NCI-H1436 (cell line): ENCODE measurements at regions not wholly inside any gene's neighbourhood (a gene's known extent, or its start where the extent isn't known, plus 50 kb on each side); places are given as distances from the start of the nearest gene placed in this dataset.
"Not testable (repeated sequence)": the region's sequence is repeated elsewhere in the genome, so short reads cannot be mapped to it uniquely, and the experiment has no call there.

ENCODE experiments used
- DNase-seq: peaks from one replicate; lab custom pipeline; 2025; lab: John Stamatoyannopoulos, UW

DNA sequence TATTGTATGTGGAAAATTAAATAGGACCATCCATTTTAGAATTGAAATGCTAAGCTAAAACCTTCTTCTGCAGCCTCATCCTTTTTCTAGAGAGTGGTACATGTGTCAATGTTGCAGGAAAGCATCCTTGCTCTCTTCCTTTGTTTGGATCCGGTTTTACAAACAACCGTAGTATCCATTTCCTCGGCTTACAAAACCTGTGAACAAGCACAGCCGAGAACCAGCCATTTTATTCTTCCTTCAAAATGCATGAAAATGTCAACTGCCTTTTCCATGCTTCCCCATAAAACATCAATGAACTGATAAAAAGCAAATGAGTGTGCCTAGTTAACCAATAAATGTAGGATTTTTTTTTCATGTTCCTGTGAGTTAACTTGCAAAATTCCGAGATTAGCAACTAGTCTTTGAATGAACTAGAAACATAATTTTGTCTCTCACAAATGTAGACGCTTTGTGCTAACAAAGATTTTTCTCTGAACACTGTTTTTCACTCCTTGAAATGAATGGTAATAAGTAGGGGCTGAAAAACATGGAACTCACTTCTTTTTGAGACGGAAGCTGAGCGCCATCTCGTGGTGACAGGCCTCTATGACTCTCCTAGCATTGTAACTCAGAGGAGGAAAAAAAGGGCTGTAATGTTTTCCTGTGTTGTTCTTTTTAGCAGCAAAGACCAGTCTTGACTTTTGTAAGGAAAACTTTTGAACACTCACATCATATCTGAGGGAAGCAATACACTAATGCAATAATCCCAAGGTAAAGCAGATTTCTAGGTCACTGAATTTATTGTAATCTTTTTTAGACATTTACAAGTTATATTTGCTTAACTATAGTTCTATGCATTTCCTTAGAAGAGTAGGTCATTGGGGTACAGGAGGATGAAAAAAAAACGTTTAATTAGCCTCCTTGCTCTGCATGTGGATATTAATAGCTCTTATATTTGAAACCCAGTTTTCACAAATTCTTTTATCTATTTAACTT, 157.4 kb upstream of the FOXG1 start:
- peak; percentile 47 for DNase-seq

DNA sequence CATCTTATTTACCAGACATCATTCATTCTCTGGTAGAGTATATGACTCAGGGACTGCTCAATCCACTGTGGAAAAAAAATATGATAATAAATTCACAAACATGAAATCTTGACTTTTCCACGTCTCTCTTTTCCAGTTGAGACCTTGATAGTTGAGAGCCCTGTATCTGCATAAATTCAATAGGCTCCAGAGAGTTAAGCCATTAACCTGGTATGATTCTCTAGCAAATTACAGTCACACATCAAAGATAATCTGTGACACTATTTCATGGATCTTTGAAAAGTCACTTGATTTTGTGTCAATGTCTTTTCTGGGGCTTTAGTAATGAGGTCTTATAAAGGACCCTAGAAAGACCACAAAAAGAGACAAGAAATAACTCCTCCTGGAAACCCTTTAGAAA, 154.2 kb upstream of the FOXG1 start:
- no peak for DNase-seq

DNA sequence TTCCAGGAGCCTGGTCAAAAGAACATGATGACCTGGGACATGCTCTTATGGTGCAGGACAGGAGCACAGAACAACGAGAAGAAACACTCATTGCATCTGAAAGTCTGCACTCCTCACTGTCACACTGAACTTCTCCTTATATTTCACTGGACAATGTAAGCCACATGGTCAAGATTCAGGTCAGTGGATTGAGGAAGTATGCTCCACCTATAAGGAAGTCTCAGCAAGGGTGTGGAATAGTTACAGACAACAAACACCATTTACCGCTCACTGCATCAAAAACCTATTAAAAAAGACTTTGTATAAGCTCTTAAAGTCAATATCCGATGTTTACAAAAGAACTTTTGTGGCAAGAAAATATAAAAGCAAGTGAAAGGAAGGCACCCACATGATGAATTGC, 153.1 kb upstream of the FOXG1 start:
- DNase-seq = no peak

DNA sequence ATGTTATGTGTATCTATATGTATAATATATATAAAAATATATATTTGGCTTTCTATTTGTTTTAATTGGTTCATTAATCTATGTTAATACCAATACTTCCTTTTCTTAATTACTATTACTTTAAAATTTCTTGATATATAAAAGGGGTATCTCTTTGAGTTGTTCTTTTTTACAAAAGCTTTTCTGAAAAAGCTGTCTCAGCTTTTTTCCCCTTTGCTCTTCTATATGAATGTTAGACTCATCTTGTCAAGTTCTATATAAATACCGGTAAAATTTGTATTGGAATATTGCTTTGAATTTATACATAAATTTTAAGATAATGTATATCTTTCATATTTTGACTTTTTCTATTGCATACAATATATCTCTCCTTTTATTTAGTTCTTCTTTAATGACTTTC, 139.8 kb upstream of the FOXG1 start:
- DNase-seq = no peak

DNA sequence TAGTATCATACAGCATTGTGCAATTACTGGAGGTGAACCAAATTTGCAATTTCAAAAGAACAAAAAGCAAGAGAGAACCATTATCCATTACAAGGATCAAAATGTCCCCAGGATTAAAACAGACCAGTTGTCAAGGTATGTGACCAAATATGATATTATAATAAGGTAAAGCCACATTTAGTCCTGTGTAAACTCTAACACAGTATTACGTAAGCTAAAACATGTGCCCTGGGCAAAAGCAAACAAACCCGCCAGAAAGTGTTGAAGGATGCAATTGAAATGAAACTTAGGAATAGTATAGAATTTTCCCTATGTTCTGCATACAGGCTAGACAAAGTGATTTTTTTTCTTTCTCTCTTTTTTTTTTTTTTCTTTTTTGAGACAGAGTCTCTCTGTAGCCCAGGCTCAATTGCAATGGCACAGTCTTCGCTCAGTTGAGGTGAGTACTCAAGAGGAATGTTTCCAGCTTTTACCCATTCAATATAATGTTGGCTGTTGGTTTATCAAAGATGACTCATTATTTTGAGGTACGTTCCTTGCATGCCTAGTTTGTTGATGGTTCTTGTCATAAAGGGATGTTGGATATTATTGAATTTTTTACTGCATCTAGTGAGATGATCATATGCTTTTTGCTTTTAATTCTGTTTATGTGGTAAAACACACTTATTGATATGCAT, 137.1 kb upstream of the FOXG1 start:
- no peak for DNase-seq

DNA sequence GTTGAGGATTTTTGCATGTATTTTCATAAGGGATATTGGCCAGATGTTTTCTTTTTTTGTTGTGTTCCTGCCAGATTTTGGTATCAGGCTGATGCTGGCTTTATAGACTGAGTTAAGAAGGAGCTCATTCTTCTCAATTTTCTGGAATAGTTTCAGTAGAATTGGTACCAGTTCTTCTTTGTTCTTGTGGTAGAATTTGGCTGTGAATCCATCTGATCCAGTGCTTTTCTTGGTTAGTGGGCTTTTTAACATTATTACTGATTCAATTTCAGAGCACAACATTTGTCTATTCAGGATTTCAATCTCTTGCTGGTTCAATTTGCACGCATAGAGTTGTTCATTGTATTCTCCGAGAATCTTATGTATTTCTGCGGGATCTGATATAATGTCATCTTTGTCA, 136.5 kb upstream of the FOXG1 start:
- no peak for DNase-seq

DNA sequence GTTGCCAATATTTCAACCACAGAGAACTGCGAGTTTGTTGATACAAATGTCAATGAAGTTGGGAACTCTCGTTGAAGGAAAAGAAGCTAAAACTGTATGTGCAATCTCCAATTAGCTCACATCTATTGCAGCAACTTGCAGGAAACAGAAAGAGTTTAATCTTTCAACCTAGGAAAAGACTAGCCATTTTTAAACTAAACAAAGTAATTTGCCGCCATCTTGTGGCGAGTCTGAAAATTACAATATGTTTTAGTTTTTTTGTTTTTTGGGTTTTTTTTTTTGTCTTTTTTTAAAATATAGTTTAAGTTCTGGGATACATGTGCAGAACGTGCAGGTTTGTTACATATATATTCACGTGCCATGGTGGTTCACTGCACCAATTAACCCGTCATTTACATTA, 131.2 kb upstream of the FOXG1 start:
- DNase-seq = no peak

DNA sequence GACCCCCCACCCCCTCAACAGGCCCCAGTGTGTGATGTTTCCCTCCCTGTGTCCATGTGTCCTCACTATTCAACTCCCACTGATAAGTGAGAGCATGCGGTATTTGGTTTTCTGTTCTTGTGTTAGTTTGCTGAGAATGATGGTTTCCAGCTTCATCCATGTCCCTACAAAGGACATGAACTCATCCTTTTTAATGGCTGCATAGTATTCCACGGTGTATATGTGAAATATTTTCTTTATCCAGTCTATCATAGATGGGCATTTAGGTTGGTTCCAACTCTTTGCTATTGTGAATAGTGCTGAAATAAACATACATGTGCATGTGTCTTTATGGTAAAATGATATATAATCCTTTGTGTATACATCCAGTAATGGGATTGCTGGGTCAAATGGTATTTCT, 130.8 kb upstream of the FOXG1 start:
- DNase-seq = not testable (repeated sequence)

DNA sequence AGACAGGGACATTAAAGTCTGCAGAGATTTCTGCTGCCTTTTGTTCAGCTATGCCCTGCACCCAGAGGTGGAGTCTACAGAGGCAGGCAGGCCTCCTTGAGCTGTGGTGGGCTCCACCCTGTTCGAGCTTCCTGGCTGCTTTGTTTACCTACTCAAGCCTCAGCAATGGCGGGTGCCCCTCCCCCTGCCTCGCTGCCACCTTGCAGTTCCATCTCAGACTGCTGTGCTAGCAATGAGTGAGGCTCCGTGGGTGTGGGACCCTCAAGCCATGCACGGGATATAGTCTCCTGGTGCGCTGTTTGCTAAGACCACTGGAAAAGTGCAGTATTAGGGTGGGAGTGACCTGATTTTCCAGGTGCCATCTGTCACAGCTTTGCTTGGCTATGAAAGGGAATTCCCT, 125.4 kb upstream of the FOXG1 start:
- not testable (repeated sequence) for DNase-seq

DNA sequence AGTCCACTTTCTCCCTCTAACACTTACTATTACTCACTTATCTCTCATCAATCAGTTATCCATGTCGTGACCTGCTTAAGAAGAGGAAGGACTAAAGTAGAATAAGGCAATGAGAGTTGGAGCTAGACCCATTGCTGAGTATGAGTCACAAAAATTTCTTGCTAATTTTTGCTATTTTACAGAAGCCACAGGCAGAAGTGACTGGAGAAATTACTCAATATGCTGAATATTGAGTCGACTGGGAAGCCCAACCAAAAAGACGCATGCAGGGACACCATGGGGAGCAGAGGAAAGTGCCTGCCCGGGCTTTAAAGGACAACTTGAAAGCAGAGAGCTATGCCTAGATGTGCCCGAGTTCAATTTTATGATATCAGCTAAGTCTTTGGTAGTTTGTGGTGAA, 115.4 kb upstream of the FOXG1 start:
- DNase-seq = no peak

DNA sequence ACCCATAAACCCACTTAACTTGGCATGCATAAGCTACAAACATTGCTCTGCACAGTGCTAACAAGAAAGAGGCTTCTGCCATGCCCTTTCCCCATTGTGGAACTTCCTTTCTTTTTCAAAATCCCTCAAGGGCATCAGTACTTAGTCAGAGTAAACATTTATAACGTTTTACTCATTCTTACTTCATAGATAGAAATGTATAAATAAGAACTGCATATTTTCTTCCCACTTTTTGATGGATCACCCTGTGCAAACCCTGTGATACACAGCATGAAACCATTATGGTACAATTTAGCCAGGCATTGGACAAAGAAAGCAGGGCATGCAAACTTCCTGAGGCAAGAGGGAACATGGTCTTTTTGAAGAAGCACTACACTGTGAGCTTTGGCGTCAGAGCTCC, 113.8 kb upstream of the FOXG1 start:
- no peak for DNase-seq

DNA sequence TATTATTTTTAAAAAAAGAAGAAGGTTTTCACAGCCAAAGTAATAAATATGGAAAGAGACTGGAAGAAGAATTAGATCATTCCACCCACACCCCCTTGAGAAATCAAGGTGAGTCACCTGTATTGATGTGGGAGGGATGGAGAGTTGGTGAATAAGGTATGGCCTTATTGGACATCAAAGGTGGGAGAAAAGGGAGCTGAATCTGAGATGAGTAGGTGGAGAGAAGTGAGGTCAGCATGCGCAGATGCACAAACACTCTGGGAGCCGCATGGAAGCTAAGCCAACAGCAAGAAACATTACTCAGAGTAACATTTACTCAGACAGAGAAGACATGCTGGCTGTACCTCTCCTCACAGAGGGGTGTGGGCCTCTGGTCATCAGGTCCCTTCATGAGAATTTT, 113.1 kb upstream of the FOXG1 start:
- no peak for DNase-seq

DNA sequence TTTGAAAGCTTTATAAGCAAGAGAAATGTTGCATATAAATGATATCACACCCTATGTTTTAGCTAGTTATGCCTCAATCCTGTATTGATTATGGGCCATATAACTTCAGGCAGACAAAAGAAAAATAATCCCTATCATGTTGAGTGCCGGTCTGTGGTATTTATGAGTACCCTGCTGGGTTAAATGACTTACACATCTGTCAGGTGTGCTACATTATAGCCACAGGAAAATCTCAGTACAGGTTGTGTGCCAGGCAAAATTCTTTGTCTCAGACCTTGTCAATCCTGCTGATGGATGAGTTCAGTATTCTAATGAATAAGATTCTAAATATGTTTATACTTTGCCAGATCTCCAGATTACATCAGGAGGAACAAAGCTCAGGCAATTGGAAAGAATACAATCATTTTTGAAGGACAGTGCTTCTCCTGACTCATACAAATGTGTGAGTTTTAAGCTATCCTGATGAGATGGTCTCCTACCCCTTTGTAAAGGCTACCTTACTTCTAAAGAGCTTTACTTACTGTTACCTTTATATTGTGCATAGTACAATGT, 109.8 kb upstream of the FOXG1 start:
- DNase-seq = no peak

DNA sequence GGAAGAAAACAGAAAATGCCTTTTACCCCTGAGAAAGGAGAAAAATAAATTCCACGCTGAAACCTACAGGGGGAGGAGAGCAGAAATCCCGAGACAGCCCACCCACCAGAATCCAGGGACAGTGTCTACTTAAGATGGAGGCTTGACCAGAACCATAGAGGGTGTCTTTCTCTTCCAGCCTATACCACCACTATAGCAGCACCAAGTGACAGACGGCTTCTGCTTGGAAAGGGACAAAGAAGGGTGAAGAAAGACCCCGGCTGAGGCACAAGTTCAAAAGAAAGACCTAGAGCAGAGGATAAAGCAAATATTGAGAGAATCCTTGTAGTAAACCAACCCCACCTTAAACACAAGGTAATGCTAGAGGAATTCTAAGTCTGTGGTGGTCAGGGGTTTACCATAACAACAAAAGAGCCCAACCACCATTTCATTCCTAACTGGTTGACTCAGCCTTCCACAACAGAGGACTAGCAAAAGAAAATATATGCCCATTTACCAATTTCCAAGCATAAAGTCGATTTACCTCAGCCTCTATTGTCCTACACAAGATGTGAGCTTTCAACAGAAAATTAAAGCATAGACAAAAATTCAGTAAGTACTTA, 105.3 kb upstream of the FOXG1 start:
- DNase-seq = no peak

DNA sequence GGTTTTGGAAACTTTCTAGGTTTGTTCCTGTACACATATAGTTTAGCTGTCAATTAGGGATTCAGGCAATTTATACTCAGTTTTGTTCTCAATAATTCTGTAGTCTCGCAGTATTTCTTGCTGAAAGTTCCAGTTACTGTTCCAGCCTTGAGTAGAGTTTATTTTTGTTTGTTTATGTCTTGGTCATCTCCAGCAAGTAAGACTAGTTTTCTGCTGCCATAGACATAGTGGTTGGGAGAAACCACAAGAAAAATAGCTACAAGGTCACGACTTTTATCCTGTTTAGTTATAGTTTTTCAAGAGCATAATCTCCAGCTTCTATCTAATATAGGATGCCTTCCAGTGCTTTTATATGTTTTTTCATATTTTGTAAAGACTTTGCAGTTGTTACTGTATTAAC, 99.6 kb upstream of the FOXG1 start:
- no peak for DNase-seq

DNA sequence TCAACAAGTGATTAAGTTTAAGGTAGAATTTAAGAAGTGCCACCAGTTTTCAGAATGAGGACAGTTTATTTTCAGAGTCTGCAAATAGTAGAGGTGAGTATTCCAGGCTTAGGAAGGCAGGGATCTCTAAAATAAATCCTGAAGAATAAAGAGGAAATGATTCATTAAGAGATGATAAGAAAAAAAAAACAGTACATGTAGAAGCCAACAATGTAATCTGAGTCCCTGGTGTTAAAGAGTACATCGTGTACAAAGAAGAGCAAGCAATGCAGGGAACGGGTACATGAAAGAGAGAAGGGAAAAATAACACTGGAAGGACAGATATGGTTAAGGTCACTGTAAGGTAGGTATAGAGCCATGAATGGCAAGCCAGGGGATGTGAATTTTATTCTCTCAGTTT, 95.2 kb upstream of the FOXG1 start:
- no peak for DNase-seq

DNA sequence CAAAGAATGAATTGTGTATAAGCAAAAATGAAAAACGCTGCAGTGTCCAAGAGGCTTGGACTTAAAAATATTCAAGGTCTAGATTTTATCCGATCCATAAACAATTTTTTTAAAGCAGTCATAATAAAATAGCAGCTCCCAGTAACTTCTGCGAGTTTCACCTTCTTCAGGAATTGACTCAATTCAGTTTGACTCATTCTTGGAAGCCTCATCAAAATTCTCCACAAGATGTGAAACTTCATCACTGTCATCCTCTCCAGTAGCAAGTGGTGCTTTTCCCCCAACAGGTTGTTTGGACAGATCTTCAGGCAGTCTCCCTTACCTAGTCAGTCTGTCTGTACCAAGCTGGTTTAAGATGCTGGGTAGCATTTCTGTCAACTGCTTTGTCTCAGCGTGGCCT, 93.5 kb upstream of the FOXG1 start:
- no peak for DNase-seq

DNA sequence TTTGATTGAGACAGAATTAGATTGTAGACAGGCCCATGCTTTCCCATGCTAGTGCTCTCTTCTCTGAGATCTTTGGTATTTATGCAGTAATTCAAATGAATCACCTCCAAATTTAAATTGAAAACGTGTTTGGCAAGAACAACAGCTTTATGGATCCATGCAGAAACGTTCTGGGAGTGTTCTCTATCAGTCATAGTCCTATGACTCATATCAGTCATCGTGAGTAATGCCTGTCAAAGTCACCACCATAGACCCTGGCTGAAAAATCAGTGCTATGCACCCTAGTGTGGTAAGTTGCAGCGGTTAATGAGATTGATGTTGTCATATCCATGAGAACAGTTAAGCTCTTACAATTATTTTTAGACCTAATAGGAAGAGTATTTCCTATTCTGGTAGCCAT, 90.1 kb upstream of the FOXG1 start:
- DNase-seq = no peak

DNA sequence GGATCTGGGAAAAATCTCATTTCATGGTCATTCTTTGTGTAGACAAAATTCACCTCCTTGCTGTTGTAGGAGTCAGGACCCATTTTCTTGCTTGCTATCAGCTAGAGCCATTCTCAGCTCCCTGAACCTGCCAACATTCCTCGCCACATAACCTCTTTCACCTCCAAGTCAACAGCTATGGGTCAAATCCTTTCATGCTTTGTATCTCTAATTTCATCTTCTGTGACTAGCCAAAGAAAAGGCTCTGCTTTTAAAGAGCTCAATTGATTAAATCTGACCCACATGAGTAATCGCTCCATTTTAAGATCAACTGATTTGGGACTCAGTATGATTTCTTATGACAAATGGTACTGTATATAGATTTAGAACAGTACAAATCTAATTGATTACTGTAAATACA, 89.2 kb upstream of the FOXG1 start:
- DNase-seq = no peak

DNA sequence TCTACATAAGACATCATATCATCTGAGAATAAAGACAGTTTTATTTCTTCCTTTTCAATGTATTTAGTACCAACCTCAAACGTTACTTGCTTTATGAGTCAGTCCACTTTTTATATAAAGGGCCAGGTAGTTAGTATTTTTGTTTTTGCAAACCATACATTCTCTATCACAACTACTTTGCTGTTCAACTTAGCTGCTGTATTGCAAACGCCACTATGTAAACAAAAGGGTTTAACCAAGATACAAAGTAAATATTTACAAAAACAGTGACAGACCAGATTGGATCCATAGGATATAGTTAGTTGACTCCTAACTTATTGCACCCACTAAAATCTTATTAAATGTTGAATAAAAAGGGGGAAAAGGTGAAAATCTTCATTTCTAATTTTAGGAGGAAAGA, 87.7 kb upstream of the FOXG1 start:
- no peak for DNase-seq

DNA sequence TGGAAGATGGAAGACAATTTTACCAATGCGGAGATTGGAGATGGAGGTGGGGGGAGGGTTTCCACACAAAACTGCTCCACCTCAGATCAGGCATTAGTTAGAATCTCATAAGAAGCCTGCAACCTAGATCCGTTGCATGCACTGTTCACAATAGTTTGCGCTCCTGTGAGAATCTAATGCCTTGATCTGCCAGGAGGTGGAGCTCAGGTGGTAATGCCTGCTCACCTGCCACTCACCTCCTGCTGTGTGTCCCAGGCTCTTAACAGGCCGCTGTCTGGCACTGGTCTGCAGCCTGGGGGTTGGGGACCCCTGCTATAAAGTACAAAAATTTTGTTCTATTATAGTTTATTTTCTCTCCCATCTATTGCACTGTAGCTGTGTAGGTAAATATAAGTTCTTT, 84.9 kb upstream of the FOXG1 start:
- DNase-seq = no peak

DNA sequence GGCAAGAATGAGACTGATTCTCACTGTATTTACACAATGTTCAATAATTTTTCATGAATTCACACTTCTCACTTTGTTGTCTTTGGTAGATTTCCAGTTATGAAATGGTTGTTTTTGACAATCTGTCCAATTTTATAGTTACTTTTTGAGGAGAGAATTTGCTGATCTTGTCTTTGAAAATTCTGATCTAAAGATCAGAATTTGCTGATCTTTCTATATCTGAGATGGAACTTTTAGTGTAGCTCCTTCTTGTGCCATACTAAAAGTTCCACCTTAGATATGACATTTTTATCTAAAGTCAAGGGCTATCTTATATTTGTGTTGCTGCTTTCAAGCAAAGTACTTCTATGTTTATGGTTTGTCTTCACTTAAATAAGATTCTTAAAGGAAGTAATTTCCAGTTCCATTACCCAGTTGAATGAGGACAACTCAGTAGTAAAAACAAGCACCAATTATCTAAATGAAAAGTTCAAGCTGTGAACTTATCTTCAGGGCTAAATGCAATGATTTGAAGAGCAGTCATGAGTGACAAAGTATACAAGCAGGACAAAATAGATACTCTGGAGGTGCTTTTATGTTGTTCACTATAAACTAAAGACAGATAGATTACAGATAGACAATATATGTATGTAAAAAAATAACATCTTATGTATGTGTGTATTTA, 76.4 kb upstream of the FOXG1 start:
- no peak for DNase-seq
